Activated CD8-positive, alpha-beta memory T cell treated with anti-CD3 and anti-CD28 coated beads, Interleukin-2, amount 50 U/mL, for 4 hours (primary cell): ENCODE measurements at regions not wholly inside any gene's neighbourhood (a gene's known extent, or its start where the extent isn't known, plus 50 kb on each side); places are given as distances from the start of the nearest gene placed in this dataset.

Experiments used
- DNase-seq: peaks from one replicate; pipeline ENCODE4 v3.0.0-alpha.2; 2020

- DNase-seq = no peak
Measured at GRCh38 chr14:97410667-97411620, 613.8 kb downstream of the VRK1 start.

- no peak for DNase-seq
Measured at GRCh38 chr14:97411938-97412612, 614.9 kb downstream of the VRK1 start.

GRCh38 chr14:97413022-97413539 is 615.9 kb downstream of the VRK1 start:
- DNase-seq = no peak

- no peak for DNase-seq
Measured at GRCh38 chr14:97413966-97414717, 617.0 kb downstream of the VRK1 start.

GRCh38 chr14:97414718-97415098 is 617.5 kb downstream of the VRK1 start:
- DNase-seq = no peak

GRCh38 chr14:97415907-97416306 is 618.7 kb downstream of the VRK1 start:
- DNase-seq = no peak

- DNase-seq = no peak
Measured at GRCh38 chr14:97416550-97416949, 619.4 kb downstream of the VRK1 start.

GRCh38 chr14:97417331-97417730 is 620.1 kb downstream of the VRK1 start:
- no peak for DNase-seq

- DNase-seq = no peak
Measured at GRCh38 chr14:97420211-97420610, 623.0 kb downstream of the VRK1 start.

- DNase-seq = no peak
Measured at GRCh38 chr14:97426776-97427175, 629.6 kb downstream of the VRK1 start.

- no peak for DNase-seq
Measured at GRCh38 chr14:97428808-97429440, 631.7 kb downstream of the VRK1 start.

GRCh38 chr14:97432586-97432985 is 635.4 kb downstream of the VRK1 start:
- DNase-seq = no peak

GRCh38 chr14:97441740-97442362 is 644.7 kb downstream of the VRK1 start:
- no peak for DNase-seq

- DNase-seq = no peak
Measured at GRCh38 chr14:97442363-97442762, 645.2 kb downstream of the VRK1 start.

- DNase-seq = no peak
Measured at GRCh38 chr14:97443412-97443811, 646.2 kb downstream of the VRK1 start.

GRCh38 chr14:97444248-97444647 is 647.1 kb downstream of the VRK1 start:
- DNase-seq = no peak

GRCh38 chr14:97445367-97445766 is 648.2 kb downstream of the VRK1 start:
- DNase-seq = no peak

GRCh38 chr14:97446087-97446486 is 648.9 kb downstream of the VRK1 start:
- DNase-seq = no peak

- DNase-seq = no peak
Measured at GRCh38 chr14:97452314-97452713, 655.1 kb downstream of the VRK1 start.

- DNase-seq = no peak
Measured at GRCh38 chr14:97453991-97454390, 656.8 kb downstream of the VRK1 start.

GRCh38 chr14:97456462-97456861 is 659.3 kb downstream of the VRK1 start:
- DNase-seq = no peak

GRCh38 chr14:97456958-97457357 is 659.8 kb downstream of the VRK1 start:
- peak; percentile 68 for DNase-seq
